HEK293 (cell line): ENCODE measurements at regions not wholly inside any gene's neighbourhood (a gene's known extent, or its start where the extent isn't known, plus 50 kb on each side); places are given as distances from the start of the nearest gene placed in this dataset.

Experiments
- CTCF ChIA-PET: fragments of 350-600 bp; formaldehyde crosslinking; extraction: SDS; loops from one replicate; lab custom pipeline; 2021; ENCODE audit warnings: antibody characterized with exemption; lab: Yijun Ruan, JAX
- POLR2A ChIA-PET: fragments of 300-600 bp; formaldehyde crosslinking; extraction: SDS; loops from one replicate; lab custom pipeline; 2020; ENCODE audit warnings: antibody characterized with exemption, inconsistent platforms; lab: Yijun Ruan, JAX
- H3K27ac ChIP-seq: fragments of 200-500 bp; sonication (Bioruptor generic); 2 replicates; pipeline ENCODE4 v1.5.1; 2014; ENCODE audit warnings: low read depth, low read length, control low read depth, inconsistent platforms; ENCODE audit errors: extremely low read depth
- H3K36me3 ChIP-seq, 2 experiments: fragments of 200-500 bp in 1 of 2; sonication (Bioruptor generic) in 1 of 2; 1 replicate in 1 of 2; 2 replicates in 1 of 2; pipeline ENCODE4 v1.5.1; 2014 to 2017; ENCODE audit warnings: inconsistent platforms in 2 of 2, low read length in 2 of 2; ENCODE audit not compliant: control insufficient read depth in 2 of 2, insufficient read depth in 1 of 2
- H3K4me1 ChIP-seq: fragments of 200-500 bp; sonication (Bioruptor generic); 2 replicates; pipeline ENCODE4 v1.5.1; 2014; ENCODE audit warnings: mild to moderate bottlenecking, low read length, inconsistent platforms; ENCODE audit not compliant: control insufficient read depth, insufficient read depth
- H3K4me3 ChIP-seq: 2 replicates; pipeline ENCODE4 v1.5.1; 2011; ENCODE audit warnings: low read depth, mild to moderate bottlenecking, control low read depth, low read length, moderate library complexity
- H3K9me3 ChIP-seq: fragments of 200-500 bp; sonication (Bioruptor generic); 2 replicates; pipeline ENCODE4 v1.5.1; 2014; ENCODE audit warnings: low read depth, low read length, inconsistent platforms; ENCODE audit not compliant: control insufficient read depth, insufficient read depth
- AEBP2 ChIP-seq: fragments of 450-650 bp; formaldehyde crosslinking; IDR thresholded peaks from 2 replicates; pipeline ENCODE4 v1.5.1; 2016; ENCODE audit warnings: missing biosample characterization, missing genetic modification characterization, borderline replicate concordance
- GFI1B ChIP-seq: fragments of 450-650 bp; formaldehyde crosslinking; IDR thresholded peaks from 2 replicates; pipeline ENCODE4 v1.5.1; 2016; ENCODE audit warnings: missing biosample characterization, missing genetic modification characterization
- PRDM10 ChIP-seq: fragments of 450-650 bp; formaldehyde crosslinking; IDR thresholded peaks from 2 replicates; pipeline ENCODE4 v1.5.1; 2016; ENCODE audit warnings: missing biosample characterization, missing genetic modification characterization
- TRIM28 ChIP-seq: IDR thresholded peaks from 2 replicates; pipeline ENCODE4 v1.6.1; 2011; ENCODE audit warnings: low read length, control low read depth, borderline replicate concordance
- ZBTB11 ChIP-seq: fragments of 450-650 bp; formaldehyde crosslinking; conservative IDR thresholded peaks from 2 replicates; pipeline ENCODE4 v1.5.1; 2016; ENCODE audit warnings: low read depth, missing biosample characterization, missing genetic modification characterization
- ZEB2 ChIP-seq: fragments of 450-650 bp; formaldehyde crosslinking; IDR thresholded peaks from 2 replicates; pipeline ENCODE4 v1.5.1; 2016; ENCODE audit warnings: missing biosample characterization, missing genetic modification characterization
- ZNF10 ChIP-seq: fragments of 450-650 bp; formaldehyde crosslinking; IDR thresholded peaks from 2 replicates; pipeline ENCODE4 v1.5.1; 2017; ENCODE audit warnings: missing biosample characterization, missing genetic modification characterization
- ZNF114 ChIP-seq: fragments of 450-650 bp; formaldehyde crosslinking; IDR thresholded peaks from 2 replicates; pipeline ENCODE4 v1.5.0; 2017; ENCODE audit warnings: missing biosample characterization, missing genetic modification characterization
- ZNF175 ChIP-seq: fragments of 450-650 bp; formaldehyde crosslinking; IDR thresholded peaks from 2 replicates; pipeline ENCODE4 v1.5.1; 2016; ENCODE audit warnings: missing biosample characterization, missing genetic modification characterization
- ZNF19 ChIP-seq: fragments of 450-650 bp; formaldehyde crosslinking; IDR thresholded peaks from 2 replicates; pipeline ENCODE4; 2016; ENCODE audit warnings: missing biosample characterization, missing genetic modification characterization, low read depth
- ZNF280C ChIP-seq: fragments of 450-650 bp; formaldehyde crosslinking; IDR thresholded peaks from 2 replicates; pipeline ENCODE4 v1.5.1; 2016; ENCODE audit warnings: missing biosample characterization, missing genetic modification characterization
- ZNF335 ChIP-seq: fragments of 450-650 bp; formaldehyde crosslinking; conservative IDR thresholded peaks from 2 replicates; pipeline ENCODE4 v1.5.1; 2016; ENCODE audit warnings: missing biosample characterization, missing genetic modification characterization
- ZNF398 ChIP-seq: fragments of 450-650 bp; formaldehyde crosslinking; IDR thresholded peaks from 2 replicates; pipeline ENCODE4 v1.5.1; 2017; ENCODE audit warnings: missing biosample characterization, missing genetic modification characterization
- ZNF404 ChIP-seq: fragments of 450-650 bp; formaldehyde crosslinking; IDR thresholded peaks from 2 replicates; pipeline ENCODE4 v1.5.1; 2017; ENCODE audit warnings: missing biosample characterization, missing genetic modification characterization
- ZNF423 ChIP-seq: fragments of 450-650 bp; formaldehyde crosslinking; IDR thresholded peaks from 2 replicates; pipeline ENCODE4 v1.5.1; 2016; ENCODE audit warnings: missing biosample characterization, missing genetic modification characterization
- ZNF473 ChIP-seq: fragments of 450-650 bp; formaldehyde crosslinking; IDR thresholded peaks from 2 replicates; pipeline ENCODE4 v1.5.1; 2017; ENCODE audit warnings: missing biosample characterization, missing genetic modification characterization
- ZNF510 ChIP-seq: fragments of 450-650 bp; formaldehyde crosslinking; IDR thresholded peaks from 2 replicates; pipeline ENCODE4 v1.5.1; 2018; ENCODE audit warnings: mild to moderate bottlenecking, missing genetic modification characterization, missing biosample characterization; ENCODE audit not compliant: insufficient replicate concordance
- ZNF513 ChIP-seq: fragments of 450-650 bp; IDR thresholded peaks from 2 replicates; pipeline ENCODE4 v1.5.1; 2018; ENCODE audit warnings: missing biosample characterization, missing genetic modification characterization
- ZNF558 ChIP-seq: fragments of 450-650 bp; formaldehyde crosslinking; IDR thresholded peaks from 2 replicates; pipeline ENCODE4 v1.5.1; 2016; ENCODE audit warnings: missing biosample characterization, missing genetic modification characterization
- ZNF571 ChIP-seq: fragments of 450-650 bp; formaldehyde crosslinking; IDR thresholded peaks from 2 replicates; pipeline ENCODE4 v1.5.0; 2017; ENCODE audit warnings: missing biosample characterization, missing genetic modification characterization
- ZNF623 ChIP-seq: fragments of 450-650 bp; formaldehyde crosslinking; IDR thresholded peaks from 2 replicates; pipeline ENCODE4 v1.5.1; 2016; ENCODE audit warnings: missing biosample characterization, missing genetic modification characterization
- ZNF785 ChIP-seq: fragments of 450-650 bp; formaldehyde crosslinking; IDR thresholded peaks from 2 replicates; pipeline ENCODE4 v1.5.1; 2016; ENCODE audit warnings: missing biosample characterization, missing genetic modification characterization
- ZNF791 ChIP-seq: fragments of 450-650 bp; formaldehyde crosslinking; IDR thresholded peaks from 2 replicates; pipeline ENCODE4 v1.5.1; 2016; ENCODE audit warnings: missing biosample characterization, missing genetic modification characterization

- TF ChIP-seq ZNF19 (tag by site-specific recombination) (no peak), ZNF785 (tag by site-specific recombination) (no peak), ZNF175 (no peak), ZNF473 (tag by site-specific recombination) (no peak), ZNF791 (tag by site-specific recombination) (no peak)
These were observed 361.5 kb downstream of the CTTN start (continued) for GRCh38 chr11:70759846-70760245.

GRCh38 chr11:70760416-70761020, 362.2 kb downstream of the CTTN start:
- Histone ChIP-seq H3K4me3 (no peak overlapping the region), H3K27ac (no peak overlapping the region), H3K36me3 (no peaks in the 10 kb centered on the region), H3K4me1 (no peaks in the 10 kb centered on the region), H3K9me3 (no peaks in the 10 kb centered on the region)
- no peak for TF ChIP-seq ZNF423 (tag by site-specific recombination)
- TF ChIP-seq ZNF398 (tag by site-specific recombination), result no peak
- TF ChIP-seq ZNF114 (tag by site-specific recombination), result no peak
- TF ChIP-seq AEBP2 (tag by site-specific recombination), result no peak
- no peak for TF ChIP-seq ZEB2 (tag by site-specific recombination)
- no peak for TF ChIP-seq ZBTB11 (tag by site-specific recombination)
- TF ChIP-seq ZNF510 (tag by site-specific recombination), result no peak
- TF ChIP-seq ZNF280C (tag by site-specific recombination), result no peak
- TF ChIP-seq ZNF10 (tag by site-specific recombination), result no peak
- TF ChIP-seq TRIM28, result no peak
- TF ChIP-seq ZNF335 (tag by site-specific recombination), result no peak
- TF ChIP-seq PRDM10, result no peak
- no peak for TF ChIP-seq ZNF623 (tag by site-specific recombination)
- TF ChIP-seq ZNF404 (tag by site-specific recombination), result no peak
- TF ChIP-seq ZNF558 (tag by site-specific recombination), result no peak
- TF ChIP-seq ZNF571 (tag by site-specific recombination), result no peak
- no peak for TF ChIP-seq ZNF513 (tag by site-specific recombination)
- no peak for TF ChIP-seq GFI1B (tag by site-specific recombination)
- ChIA-PET CTCF (no interaction called here), POLR2A (no interaction called here)
